ENCODE measurements at regions not wholly inside any gene's neighbourhood (a gene's known extent, or its start where the extent isn't known, plus 50 kb on each side); places are given as distances from the start of the nearest gene placed in this dataset.

- TF ChIP-seq EP300 (IDR thresholded peaks at IDR 0.05; ENCODE audit: low read depth in 2 of 2, low read length in 2 of 2) = no peak
- TF ChIP-seq EP300 (CRISPR knock-in tag; IDR thresholded peaks at IDR 0.05; ENCODE audit: borderline replicate concordance) = no peak
- TF ChIP-seq ZNF160 (CRISPR knock-in tag; IDR thresholded peaks at IDR 0.05) = no peak
- TF ChIP-seq CC2D1A (CRISPR knock-in tag; IDR thresholded peaks at IDR 0.05) = no peak
- TF ChIP-seq RNF219 (CRISPR knock-in tag; IDR thresholded peaks at IDR 0.05) = no peak
- no peak for TF ChIP-seq NR2F6 (IDR thresholded peaks at IDR 0.05)
- TF ChIP-seq NR2F6 (CRISPR knock-in tag; IDR thresholded peaks at IDR 0.05) = peak; percentile 30; the same call in 1 of the 2 replicates
- no peak for TF ChIP-seq FOSL2 (CRISPR knock-in tag; IDR thresholded peaks at IDR 0.05)
- 0 out of 2 replicates have a peak, but pooled peaks have one; percentile 38 for TF ChIP-seq HOXA5 (CRISPR knock-in tag; IDR thresholded peaks at IDR 0.05)
- no peak for TF ChIP-seq SIX1 (CRISPR knock-in tag; IDR thresholded peaks at IDR 0.05; ENCODE audit: borderline replicate concordance)
- no peak for TF ChIP-seq ATF6 (CRISPR knock-in tag; conservative IDR thresholded peaks at IDR 0.05)
- TF ChIP-seq GPN1 (CRISPR knock-in tag; IDR thresholded peaks at IDR 0.05; ENCODE audit: borderline replicate concordance) = no peak
- no peak for TF ChIP-seq TAF1 (CRISPR knock-in tag; IDR thresholded peaks at IDR 0.05)
- no peak for TF ChIP-seq SALL2 (CRISPR knock-in tag; IDR thresholded peaks at IDR 0.05)
- no peak for TF ChIP-seq ATF1 (CRISPR knock-in tag; IDR thresholded peaks at IDR 0.05)
- no peak for TF ChIP-seq RORA (CRISPR knock-in tag; IDR thresholded peaks at IDR 0.05)
- no peak; the same call in 1 of the 2 replicates for TF ChIP-seq TGIF2 (CRISPR knock-in tag; IDR thresholded peaks at IDR 0.05)
- no peak for TF ChIP-seq ZNF20 (CRISPR knock-in tag; IDR thresholded peaks at IDR 0.05)
- no peak for TF ChIP-seq GABPA (IDR thresholded peaks at IDR 0.05; ENCODE audit: low read depth, low read length)
- no peak for TF ChIP-seq GABPA (CRISPR knock-in tag; IDR thresholded peaks at IDR 0.05; ENCODE audit: low read depth)
- TF ChIP-seq ZZZ3 (CRISPR knock-in tag; IDR thresholded peaks at IDR 0.05; ENCODE audit: borderline replicate concordance) = no peak
- no peak for TF ChIP-seq HOMEZ (CRISPR knock-in tag; IDR thresholded peaks at IDR 0.05; ENCODE audit: low read depth)
- TF ChIP-seq ZNF574 (CRISPR knock-in tag; IDR thresholded peaks at IDR 0.05) = peak; percentile 33; the same call in 1 of the 2 replicates
Observed at GRCh38 chr2:57759822-57760300, 286.7 kb upstream of the VRK2 start (continued).
